ENCODE measurements at regions not wholly inside any gene's neighbourhood (a gene's known extent, or its start where the extent isn't known, plus 50 kb on each side); places are given as distances from the start of the nearest gene placed in this dataset.

DNA sequence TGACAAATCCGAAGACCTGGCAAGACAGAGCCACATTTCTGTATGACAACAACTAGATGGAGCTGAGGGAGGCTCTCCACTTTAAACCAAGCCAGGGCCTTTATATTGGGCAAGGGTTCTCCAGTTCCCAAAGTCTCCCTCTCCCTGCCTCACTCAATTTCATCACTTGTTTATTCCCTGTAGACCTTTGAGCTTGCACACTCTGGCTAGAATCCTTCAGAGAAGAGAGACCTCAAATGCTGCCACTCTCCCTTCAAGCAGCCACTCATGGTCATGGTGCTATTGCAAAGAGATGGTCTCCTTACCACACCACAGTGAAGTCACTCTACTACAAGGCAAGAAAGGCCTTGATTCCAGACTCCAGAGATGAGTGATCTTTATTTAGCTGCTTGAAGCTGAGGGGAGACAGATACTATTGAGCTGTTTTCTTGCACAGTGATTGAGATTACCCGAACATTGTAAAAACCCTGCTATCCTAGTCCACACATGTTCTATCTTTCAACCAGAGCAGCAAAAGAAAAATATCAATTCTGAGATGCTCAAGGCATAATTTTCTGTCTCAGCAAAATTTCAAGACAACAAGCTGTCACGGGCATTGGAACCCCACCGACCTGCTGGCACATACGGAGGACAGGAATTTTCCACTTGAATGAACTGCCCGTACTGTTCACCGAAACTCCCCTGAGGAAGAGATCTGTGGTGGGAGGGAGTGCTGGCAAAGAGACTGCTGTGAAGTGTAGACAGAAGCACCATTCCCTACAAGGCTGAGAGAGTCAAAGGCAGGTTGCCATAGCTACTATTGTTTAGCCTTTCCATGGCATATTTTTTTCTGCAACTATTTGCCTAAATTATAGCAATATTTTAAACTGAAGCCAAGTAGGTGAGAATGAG, 81.1 kb downstream of the CDO1 start:
- Histone ChIP-seq H3K79me2 (ENCODE audit: low read depth) (no peaks in the 10 kb centered on the region), H3K36me3 (ENCODE audit: low read depth) (no peaks in the 10 kb centered on the region), H2AFZ (no peak overlapping the region), H3K4me1 (replicated peaks; ENCODE audit: insufficient read depth) (no peaks in the 10 kb centered on the region), H3K9me3 (ENCODE audit: insufficient read depth, low read depth) (no peaks in the 10 kb centered on the region), H4K20me1 (ENCODE audit: insufficient read depth) (no peaks in the 10 kb centered on the region), H3K4me3 (no peak overlapping the region), H3F3A (ENCODE audit: insufficient read depth, low read depth) (no peaks in the 10 kb centered on the region), H3K27ac (no peak overlapping the region), H3K4me2 (no peak overlapping the region), H3K27me3 (ENCODE audit: insufficient read depth, low read depth) (peaks cover 36% of the 10 kb centered on the region; the same call in 1 of the 2 replicates), H3K9me2 (ENCODE audit: insufficient read depth) (no peaks in the 10 kb centered on the region)
- BruUV-seq (replicated peaks): no TSS peak
- intact Hi-C loops (cut with micrococcal nuclease; ENCODE audit: unreplicated experiment): no loop called here
- CTCF ChIA-PET: no interaction called here
- TF ChIP-seq EZH2 (IDR thresholded peaks at IDR 0.05; ENCODE audit: low read depth) (no peak), CTCF (conservative IDR thresholded peaks at IDR 0.05) (no peak)
- no peak for DNase-seq
- POLR2A ChIA-PET (ENCODE audit: unreplicated experiment): no interaction called here

- no TSS peak for BruUV-seq (replicated peaks)
- Histone ChIP-seq H3F3A (ENCODE audit: insufficient read depth, low read depth) (no peaks in the 10 kb centered on the region), H3K4me1 (replicated peaks; ENCODE audit: insufficient read depth) (no peaks in the 10 kb centered on the region), H3K27me3 (ENCODE audit: insufficient read depth, low read depth) (peaks cover 23% of the 10 kb centered on the region; the same call in 1 of the 2 replicates), H3K36me3 (ENCODE audit: low read depth) (no peaks in the 10 kb centered on the region), H4K20me1 (ENCODE audit: insufficient read depth) (no peaks in the 10 kb centered on the region), H3K79me2 (ENCODE audit: low read depth) (no peaks in the 10 kb centered on the region), H3K9me2 (ENCODE audit: insufficient read depth) (no peaks in the 10 kb centered on the region), H2AFZ (no peak overlapping the region), H3K4me3 (no peak overlapping the region), H3K27ac (no peak overlapping the region), H3K4me2 (no peak overlapping the region), H3K9me3 (ENCODE audit: insufficient read depth, low read depth) (no peaks in the 10 kb centered on the region)
- POLR2A ChIA-PET (ENCODE audit: unreplicated experiment): no interaction called here
- DNase-seq: no peak
- intact Hi-C loops (cut with micrococcal nuclease; ENCODE audit: unreplicated experiment): no loop called here
- TF ChIP-seq EZH2 (IDR thresholded peaks at IDR 0.05; ENCODE audit: low read depth): no peak
- TF ChIP-seq CTCF (conservative IDR thresholded peaks at IDR 0.05): no peak
- CTCF ChIA-PET: no interaction called here
These were observed 82.9 kb downstream of the CDO1 start for GRCh38 chr5:115733607-115734006.

DNA sequence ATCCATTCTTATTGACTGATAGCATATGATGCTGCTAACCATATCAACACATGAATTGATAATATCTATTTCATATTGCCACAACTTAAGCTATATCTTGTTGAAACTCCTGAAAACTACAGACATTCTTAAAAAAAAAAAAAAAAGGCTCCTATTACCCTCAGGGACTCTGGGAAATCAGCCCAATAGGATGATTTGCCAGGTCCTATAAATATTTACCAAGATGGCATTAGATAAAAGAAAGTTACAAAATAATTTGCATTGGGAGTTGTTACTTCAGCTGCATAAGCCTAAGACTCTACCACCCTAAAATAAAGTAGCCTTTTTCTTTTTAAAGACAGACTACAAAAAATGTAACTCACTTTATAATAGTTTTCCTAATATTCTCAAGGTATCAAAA, 84.4 kb downstream of the CDO1 start:
- H2AFZ ChIP-seq: no peak overlapping the region
- no peak overlapping the region for H3K4me3 ChIP-seq
- no peaks in the 10 kb centered on the region for H4K20me1 ChIP-seq (ENCODE audit: insufficient read depth)
- POLR2A ChIA-PET (ENCODE audit: unreplicated experiment): no interaction called here
- DNase-seq: no peak
- H3F3A ChIP-seq (ENCODE audit: insufficient read depth, low read depth): no peaks in the 10 kb centered on the region
- no peaks in the 10 kb centered on the region for H3K9me2 ChIP-seq (ENCODE audit: insufficient read depth)
- H3K36me3 ChIP-seq (ENCODE audit: low read depth): no peaks in the 10 kb centered on the region
- no peaks in the 10 kb centered on the region for H3K4me1 ChIP-seq (replicated peaks; ENCODE audit: insufficient read depth)
- no peak overlapping the region for H3K4me2 ChIP-seq
- no TSS peak for BruUV-seq (replicated peaks)
- no peaks in the 10 kb centered on the region for H3K9me3 ChIP-seq (ENCODE audit: insufficient read depth, low read depth)
- TF ChIP-seq EZH2 (IDR thresholded peaks at IDR 0.05; ENCODE audit: low read depth) (no peak), CTCF (conservative IDR thresholded peaks at IDR 0.05) (no peak)
- H3K27me3 ChIP-seq (ENCODE audit: insufficient read depth, low read depth): peaks cover 11% of the 10 kb centered on the region; the same call in 1 of the 2 replicates
- intact Hi-C loops (cut with micrococcal nuclease; ENCODE audit: unreplicated experiment): no loop called here
- no peak overlapping the region for H3K27ac ChIP-seq
- H3K79me2 ChIP-seq (ENCODE audit: low read depth): no peaks in the 10 kb centered on the region
- CTCF ChIA-PET: no interaction called here

Data from PC-9 (cell line).